GM19397 (cell line): ENCODE measurements at regions not wholly inside any gene's neighbourhood (a gene's known extent, or its start where the extent isn't known, plus 50 kb on each side); places are given as distances from the start of the nearest gene placed in this dataset.
"Not testable (repeated sequence)": the region's sequence is repeated elsewhere in the genome, so short reads cannot be mapped to it uniquely, and the experiment has no call there.

Experiments
- ATAC-seq: cut with Tn5 transposase; IDR thresholded peaks from one replicate; pipeline ENCODE4 v1.9.1; 2021; ENCODE audit warnings: mild to moderate bottlenecking, moderate library complexity; ENCODE audit not compliant: unreplicated experiment

DNA sequence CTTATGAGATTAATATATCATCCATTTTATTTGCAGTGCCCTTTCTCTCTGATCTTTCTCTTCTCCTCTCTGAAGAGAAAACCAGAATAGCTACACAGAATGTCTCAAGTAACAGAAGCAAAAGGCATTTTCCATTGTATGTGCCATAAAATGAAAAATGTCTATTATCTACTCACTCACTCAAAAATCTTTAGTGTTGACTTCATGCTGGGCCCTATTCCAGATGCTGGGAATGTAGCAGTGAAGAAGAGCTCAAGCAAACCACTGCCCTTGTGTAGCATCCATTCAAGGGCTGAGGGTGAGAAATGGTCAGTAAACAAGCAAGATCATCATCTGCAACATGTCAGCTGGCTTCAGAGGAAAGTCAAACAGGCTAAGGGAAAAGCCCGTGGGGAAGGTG lies 427.7 kb downstream of the METTL4 start:
- no peak for ATAC-seq

DNA sequence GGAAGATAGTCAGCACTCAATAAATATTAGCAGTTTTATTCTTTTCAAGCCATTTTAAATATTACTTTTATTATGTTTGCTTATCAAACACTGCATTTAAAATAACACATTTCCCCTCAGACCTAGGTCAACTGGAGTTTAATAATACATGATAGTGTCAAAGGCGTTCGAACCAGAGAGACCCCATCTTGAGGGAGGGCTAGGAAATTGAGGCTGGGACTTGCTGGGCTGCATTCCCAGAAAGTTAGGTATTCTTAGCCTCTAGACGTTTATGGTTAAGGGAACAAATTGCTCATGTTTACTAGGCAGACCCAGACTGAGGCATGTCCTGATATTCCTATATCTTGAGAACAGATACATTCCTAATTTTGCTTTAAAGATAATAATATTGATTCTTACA lies 426.5 kb downstream of the METTL4 start:
- no peak for ATAC-seq

DNA sequence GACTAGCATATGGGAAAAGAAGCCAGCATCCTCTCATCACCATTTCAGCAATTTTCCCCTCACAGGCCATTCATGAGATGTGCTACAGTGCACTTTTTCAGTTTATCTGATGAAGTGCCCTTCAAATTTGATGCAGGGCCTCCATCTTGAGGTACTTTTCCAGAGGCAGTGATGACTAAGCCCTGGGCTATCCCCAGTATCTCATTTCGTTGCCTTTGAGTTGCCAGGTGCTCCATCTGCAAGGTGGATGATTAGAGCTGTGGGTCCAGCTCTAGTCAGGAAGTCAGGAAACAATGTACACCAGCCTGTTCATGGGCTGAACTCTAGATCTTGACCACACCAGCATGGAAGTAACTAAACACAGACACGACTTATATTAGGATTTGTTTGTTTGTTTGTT lies 425.2 kb downstream of the METTL4 start:
- no peak for ATAC-seq

DNA sequence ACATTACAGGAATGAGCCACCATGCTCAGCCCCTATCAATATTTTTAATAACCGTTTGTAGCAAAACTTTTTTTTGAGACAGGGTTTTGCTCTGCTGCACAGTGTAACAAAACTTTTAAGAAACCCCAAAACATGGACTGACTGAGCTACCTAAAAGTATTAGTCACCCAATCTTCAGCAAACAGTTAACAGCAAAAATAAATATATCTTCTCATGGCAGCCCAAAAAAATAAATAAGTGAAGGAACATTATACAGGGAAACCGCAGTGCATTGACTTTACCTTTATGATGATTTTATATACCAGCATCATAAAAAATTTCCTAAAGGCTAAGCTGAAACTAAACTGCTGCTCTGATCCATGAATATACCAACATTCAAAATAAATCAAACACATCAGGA lies 424.6 kb downstream of the METTL4 start:
- ATAC-seq, result no peak

DNA sequence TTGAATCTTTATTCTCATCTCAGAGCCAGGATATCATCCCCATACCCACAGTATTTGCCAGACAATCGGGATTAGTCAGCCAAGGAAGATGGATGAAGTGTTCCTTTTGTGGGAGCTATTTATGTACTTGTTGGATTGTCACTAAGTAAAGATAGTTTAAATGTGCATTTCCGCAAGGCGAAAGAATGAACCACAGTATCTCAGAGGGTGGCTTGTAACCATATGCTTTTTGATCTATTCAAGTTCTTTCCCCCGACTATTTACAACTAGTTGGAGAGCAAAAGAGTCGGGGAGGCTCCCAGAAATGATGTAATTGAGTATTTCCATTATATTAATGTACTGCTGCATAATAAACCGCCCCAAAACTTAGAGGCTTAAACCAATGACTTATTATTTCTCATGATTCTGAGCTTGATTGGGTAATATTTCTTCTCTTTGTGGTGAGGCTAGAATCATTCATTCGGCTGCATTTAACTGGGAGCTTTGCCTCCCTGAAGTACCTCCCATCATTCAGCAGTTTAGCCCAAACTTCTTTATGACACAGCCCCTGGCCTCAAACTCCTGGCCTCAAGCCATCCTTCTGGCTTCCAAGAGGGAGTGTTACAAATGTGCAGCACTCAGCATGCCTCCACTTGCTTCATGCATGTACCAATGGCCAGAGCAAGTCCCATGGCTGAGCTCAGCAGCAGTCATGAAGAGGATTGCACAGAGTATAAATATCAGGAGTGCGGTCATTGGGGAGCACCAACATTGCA lies 423.7 kb downstream of the METTL4 start:
- ATAC-seq, result no peak

DNA sequence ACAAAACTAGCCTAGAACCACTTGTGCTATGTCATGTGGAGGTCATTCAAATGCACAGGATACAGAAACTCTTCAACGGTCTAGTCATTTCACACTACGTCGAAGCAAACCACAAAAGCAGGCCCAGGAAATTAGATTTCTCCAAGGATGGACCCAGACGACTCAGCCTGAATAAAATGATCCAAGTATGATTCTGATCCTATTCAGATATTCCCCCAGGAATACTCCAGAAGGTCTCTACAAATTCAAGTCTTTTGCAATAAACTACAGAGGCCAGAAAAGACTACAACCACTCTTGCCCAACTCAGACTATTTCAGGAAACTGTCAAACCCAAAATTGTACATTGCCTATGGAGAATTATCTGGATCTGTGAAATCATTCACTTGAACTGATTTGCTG lies 422.5 kb downstream of the METTL4 start:
- ATAC-seq, result no peak

DNA sequence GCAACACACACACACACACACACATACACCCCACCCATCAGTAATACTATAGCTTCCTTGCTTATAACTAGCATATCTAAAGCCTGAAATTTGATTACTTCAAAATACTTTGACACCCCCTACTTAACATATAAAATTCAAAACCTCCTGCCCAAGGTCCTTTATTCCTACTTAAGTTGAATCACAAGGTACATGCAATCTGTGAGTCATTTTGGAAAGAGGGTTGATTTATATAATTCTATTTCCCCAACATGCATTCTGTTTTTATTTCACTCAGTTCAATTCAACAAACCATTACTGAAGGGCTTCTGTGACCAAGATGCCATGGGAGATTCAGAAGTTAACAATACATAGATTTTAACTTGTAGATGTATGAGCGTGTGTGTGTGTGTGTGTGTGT lies 420.7 kb downstream of the METTL4 start:
- no peak for ATAC-seq

DNA sequence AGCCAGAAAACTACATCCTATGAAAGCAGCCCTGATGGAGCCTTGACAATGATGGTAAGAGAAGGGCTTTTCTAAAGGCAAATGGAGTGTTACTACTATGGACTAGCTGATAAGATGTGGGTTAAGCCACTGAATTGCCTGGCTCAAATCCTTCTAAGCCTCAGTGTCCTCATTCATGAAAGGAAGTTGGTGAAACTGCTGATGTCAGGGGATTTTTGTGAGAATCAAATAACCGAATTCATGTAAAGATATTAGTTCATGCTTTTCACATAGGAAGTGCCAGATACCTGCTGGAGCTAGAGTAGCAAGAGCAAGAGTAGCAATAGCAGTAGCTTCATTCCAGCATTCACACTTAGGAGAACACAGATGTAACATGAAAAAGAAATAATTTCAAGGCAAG lies 417.0 kb downstream of the METTL4 start:
- no peak for ATAC-seq

DNA sequence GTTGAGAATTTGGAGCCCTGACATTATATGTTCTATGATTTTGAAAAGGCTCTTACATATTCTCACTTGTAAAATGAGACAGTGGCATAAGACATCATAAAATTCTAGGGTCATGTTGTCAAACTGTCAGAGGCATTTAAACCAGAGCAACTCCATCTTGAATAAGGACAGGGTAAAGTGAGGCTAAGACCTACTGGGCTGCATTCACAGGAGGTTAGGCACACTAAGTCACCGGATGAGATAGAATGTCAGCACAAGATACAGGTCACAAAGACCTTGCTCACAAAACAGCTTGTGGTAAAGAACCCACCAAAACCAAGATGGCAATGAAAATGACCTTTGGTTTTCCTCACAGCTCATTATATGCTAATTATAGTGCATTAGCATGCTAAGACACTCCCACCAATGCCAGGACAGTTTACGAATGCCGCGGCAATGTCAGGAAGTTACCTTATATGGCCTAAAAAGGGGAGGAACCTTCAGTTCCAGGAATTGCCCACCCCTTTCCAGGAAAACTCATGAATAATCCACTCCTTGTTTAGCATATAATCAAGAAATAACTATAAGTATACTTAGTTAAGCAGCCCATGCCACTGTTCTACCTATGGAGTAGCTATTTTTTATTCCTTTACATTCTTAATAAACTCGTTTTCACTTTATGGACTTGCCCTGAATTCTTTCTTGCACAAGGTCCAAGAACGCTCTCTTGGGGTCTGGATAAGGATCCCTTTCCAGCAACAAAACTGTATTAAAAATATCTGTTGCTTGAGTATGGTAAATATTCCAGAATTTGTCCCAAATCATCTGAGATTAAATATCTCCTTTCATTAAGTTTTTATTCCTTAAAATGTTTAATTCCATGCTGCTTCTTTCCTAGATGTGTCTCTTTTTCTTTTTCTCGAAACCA lies 406.4 kb downstream of the METTL4 start:
- no peak for ATAC-seq

DNA sequence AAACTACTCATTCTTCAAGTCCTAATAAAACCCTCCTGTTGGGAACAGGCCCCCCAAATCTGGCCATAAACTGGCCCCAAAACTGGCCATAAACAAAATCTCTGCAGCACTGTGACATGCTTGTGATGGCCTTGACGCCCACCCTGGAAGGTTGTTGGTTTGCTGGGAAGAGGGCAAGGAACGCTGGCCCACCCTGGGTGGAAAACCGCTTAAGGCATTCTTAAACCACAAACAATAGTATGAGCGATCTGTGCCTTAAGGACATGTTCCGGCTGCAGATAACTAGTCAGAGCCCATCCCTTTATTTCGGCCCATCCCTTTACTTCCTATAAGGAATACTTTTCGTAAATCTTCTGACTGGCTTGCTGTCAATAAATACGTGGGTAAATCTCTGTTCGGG lies 404.4 kb downstream of the METTL4 start:
- ATAC-seq, result not testable (repeated sequence)

DNA sequence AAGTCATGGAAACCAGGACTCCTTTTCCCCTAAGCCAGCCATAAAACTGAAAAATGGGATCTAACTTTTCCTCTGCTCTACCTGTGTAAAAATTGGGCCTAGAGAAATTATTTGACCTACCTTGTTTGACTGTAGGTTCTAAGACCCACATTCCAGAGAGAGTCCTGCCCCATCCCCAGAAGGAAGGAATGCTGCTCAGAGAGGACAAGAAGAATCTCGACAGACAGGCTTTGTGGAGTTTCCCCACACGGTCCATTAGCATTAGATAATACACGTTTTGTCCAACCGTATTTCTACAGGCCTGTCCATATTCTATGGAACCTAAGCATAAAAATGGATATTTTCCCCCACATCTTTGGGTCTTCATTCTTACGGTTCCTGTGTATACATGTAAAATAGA lies 403.3 kb downstream of the METTL4 start:
- no peak for ATAC-seq

DNA sequence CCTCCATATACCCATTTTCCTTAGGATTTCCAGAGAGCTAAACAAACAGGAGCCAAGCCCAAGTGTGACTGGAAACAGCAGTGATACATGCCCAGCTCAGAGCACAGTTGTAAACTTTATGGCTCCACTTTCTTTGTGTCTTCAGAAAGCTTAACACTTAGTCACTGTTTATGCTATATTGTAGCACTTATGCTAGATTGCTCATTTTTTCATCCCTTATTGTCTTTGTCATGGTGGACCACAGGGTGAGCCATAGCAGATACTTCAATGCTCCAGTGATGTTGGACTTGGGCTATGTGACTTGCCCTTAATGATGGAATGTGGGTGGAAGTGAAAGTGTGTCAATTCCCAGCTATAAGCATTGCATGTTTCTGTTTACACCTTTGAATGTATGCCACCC lies 401.6 kb downstream of the METTL4 start:
- no peak for ATAC-seq

DNA sequence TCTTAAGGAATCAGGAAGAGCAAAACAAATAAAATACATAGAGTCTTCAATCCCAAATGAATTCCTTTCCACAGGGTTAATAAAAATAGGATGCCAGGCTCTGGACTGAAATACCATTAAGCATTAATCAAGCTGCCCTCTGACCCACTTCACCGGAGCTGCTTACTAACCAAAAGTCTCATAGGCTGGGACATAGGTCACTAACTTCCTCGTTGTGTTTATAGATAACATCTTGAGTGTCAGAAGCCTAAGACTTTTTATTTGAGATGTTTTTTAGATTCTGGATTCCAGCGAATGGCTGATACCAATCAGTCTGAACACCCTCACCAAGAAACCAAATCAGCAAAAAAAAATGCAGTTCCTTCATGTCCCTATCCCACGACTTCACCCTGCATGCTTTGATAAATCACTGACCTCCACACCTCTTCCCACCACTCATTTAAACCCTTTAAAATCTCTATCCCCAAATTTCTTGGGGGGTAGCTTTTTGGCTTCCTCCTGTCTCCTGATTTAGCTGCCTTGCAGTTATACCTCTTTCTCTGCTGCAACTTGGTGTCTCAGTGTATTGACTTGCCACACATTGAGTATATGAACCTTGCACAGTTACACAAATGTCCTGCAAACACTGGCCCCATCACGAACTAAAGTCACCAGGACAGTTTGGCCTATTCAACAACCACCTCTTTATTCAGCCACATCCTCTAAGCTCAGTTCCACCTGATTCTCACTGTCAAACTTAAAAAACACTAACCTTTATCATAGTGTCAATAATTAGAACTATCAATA lies 399.3 kb downstream of the METTL4 start:
- ATAC-seq, result no peak

DNA sequence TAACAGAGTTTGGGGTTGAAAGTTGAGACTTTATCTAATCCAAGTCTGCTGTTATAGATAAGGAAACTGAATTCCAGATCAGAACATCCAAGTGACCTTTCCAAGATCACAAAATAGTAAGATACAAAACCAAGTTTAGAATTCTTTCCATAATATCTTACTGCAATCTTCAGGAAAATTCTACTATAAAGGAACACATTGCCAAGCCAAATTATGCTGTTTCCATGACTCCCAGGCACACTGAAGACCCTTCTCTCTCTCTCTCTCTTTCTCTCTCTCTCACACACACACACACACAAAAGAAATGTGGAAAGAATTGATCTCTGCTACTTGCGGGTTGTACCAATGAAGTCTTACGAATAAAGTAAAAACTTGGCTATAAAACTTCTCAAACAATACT lies 398.4 kb downstream of the METTL4 start:
- ATAC-seq, result no peak

DNA sequence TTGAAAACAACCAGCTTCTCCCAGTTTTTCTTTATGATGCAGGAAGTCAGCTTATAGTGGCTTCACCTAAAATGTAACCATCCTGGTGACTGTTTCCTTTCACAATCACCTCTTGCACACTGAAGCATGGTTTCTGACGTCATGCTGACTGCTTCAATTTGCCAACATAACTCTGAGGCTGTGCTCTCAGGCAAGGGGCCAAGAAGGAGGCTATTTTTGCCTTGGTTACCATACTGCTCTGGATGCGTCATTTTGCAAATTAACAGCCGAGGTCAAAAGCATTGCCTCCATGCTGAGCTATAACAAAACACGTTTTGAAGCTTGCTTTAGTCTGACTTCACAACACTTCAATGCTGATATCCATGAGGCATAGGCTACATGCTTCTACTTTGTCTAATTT lies 397.8 kb downstream of the METTL4 start:
- no peak for ATAC-seq

DNA sequence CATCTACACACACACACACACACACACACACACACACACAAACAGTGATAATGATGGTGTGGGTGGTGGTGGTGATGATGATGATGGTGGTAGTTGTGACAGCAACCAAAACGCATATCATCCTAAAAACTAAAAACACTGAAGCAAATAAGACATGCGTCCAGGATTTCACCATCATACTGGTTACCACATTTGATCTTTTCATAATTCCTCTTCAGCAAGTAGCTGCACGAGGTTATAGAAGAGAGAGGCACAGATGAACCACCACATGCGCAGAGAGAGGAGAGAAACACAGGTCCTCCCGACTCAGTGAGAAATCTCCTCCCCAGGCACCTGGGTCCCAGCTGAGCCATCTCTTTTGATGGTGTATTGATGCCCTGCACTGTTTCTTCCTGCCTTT lies 393.3 kb downstream of the METTL4 start:
- ATAC-seq, result no peak

DNA sequence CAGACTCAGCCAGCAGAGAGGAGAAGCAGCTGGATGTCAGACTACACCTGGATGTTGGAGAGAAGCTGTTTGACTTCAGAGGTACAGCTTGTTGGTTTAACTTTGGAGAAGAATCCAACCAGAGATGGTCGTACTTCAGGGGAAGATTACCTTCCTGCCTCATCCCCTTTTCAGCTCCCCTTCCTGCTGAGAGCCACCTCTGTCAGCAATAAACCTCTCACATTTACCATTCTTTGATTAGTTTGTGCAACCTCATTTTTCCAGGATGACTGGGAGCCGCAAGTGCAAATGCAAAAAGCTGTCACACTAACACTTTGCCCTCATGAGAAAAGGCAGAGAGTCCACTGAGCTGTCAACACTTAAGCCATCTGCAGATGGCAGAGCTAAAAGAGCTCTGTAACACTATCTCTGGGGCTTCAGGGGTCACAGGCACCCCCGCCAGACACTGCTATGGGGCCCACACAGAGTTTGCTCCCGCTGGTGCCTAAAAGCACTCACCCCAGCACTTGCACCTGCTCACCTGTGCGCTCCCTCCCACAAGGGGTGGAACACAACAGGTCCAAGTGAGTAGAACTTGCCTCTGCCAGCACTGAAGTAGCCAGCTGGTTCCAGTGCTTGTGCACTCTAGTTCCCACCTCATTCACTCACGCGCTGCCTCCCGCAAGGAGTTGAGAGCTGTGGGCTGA lies 391.7 kb downstream of the METTL4 start:
- no peak for ATAC-seq

DNA sequence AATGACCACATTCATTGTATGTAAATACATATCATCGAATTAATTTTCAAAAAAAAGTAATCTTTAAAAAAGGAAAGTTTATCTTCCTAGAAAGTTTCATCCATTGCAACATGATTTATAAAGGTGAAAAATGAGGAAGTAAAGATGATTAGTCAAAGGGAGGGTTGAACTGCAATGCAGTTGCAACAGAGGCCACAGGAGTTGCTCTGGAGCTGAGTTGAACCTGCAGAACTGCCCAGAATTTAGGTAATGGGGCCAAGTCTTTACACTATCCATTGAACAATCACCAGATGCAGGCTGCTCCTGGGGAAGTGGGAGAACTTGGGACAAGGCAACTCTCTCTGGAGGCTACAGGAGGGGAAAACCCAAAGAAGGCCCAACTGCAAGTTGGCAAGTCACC lies 390.7 kb downstream of the METTL4 start:
- ATAC-seq, result no peak

DNA sequence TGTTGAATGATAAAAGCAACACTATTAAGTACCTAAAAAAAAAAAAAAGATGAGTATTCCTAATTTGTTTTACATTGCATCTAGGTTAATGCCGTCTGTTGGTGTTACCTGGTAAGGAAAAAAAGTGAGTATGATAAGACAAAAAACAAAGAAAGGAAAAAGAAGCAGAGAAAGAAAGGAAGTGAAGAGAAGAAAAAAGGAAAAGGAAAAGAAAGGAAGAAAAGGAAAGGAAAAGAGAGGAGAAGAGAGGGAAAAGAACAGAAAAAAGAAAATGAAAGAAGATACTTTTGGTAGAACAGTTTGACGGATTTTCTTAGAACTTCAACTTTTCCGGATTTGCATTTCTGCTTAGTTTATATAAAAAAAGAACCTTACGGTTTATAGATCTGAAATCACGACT lies 387.9 kb downstream of the METTL4 start:
- no peak for ATAC-seq

DNA sequence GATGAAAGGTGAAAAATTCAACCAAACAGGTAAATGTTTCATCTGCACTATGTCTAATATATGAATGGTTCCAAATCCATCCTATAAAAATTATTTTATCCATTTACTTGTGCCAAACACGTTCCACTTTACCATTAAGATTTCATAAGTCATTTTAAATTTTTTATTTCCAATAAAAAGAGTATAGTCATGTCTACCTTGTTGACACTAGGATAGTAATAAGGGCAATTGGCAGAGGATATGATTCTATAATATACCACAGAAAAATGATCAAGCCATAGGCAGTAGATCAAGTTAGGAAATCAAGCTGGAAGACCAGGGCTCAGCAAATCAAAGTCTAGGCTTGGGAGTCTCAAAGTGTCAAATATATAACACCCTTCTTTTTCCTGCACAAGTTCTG lies 384.3 kb downstream of the METTL4 start:
- no peak for ATAC-seq

DNA sequence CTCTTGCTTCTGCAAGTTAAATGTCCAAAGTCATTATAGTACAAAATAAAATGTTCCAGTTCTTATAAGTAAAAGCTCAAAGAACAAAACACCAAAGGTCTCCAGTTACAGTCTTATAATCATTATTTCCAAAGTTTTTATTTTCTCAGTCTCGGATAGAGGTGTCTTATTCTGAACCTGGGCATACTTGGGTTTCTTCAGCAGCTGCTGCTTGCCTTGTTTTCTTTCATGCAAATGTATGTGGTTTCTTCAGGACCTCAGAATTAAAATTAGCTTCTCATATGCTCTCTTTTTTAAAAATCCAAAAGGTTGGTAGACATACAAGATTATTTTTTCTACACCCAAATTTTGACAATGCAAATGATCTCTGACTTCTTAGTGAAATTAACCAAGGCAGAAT lies 383.0 kb downstream of the METTL4 start:
- no peak for ATAC-seq
